NCI-H2227 treated with DMSO at 0.1 percent for 48 hours (cell line): ENCODE measurements at regions not wholly inside any gene's neighbourhood (a gene's known extent, or its start where the extent isn't known, plus 50 kb on each side); places are given as distances from the start of the nearest gene placed in this dataset.
"Not testable (repeated sequence)": the region's sequence is repeated elsewhere in the genome, so short reads cannot be mapped to it uniquely, and the experiment has no call there.

Experiments used
- DNase-seq: peaks from one replicate; lab custom pipeline; 2025; lab: John Stamatoyannopoulos, UW

- DNase-seq: not testable (repeated sequence)
These were observed 119.1 kb downstream of the MACIR start for GRCh38 chr5:103377638-103378037.

DNA sequence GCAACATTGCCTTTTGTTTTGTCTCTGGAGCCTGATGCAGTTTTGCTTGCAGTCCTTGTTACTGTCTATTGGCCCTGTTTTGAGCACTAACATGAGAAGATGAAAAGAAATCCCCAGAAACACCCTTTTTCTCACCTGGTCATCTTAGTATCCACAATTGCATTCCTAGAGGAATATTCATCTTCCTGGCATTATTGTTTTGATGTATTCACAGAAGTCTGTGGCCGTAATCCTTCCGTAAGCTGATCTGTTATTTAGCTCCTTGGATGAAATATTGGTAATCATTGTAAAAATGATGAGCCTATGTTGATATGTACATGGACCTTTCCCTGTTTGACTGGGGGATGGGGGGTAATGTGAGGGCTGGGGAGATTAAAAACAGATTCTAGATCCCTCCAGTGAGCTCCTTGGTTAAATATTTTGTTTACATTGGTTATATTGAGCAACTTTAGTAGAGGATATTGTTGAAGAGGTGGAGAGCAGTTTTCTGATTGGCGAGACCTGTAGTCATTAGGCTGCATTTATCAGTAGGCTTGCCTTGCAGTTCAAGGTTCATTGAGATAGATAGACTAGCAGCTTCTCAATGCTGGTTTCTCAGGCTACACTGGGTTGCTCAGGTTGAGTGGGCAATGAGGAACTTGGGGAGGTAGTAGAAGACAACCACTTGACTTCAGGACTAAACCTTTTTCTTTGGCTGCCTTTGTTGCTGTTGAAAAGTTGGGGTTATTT, 117.5 kb downstream of the MACIR start:
- no peak for DNase-seq

- DNase-seq: no peak
These were observed 116.8 kb downstream of the MACIR start for GRCh38 chr5:103375350-103375749.

DNA sequence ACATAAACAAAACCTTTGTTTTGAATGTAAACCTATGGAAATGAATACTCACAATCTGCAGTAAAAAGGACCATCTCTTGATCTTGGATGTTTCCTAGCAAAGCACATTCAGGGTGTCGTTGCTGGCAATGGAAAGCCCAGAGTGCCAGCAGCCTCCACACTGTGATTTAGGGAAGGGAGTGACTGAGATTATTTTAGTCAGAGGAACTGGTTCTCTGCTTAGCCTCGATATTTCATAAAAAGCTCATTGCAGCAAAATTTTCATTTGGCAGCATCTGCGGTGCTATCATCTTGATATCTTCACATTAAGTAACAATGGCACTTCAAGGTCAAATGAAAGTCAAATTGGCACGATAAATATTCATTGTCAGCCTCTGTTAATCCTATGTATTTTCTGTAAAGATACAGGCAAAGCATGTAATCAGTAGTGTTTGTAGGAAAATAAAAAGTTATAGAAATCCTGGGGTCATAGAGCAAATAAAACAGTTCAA, 116.0 kb downstream of the MACIR start:
- no peak for DNase-seq

GRCh38 chr5:103373597-103374472, 115.3 kb downstream of the MACIR start:
- no peak for DNase-seq

DNA sequence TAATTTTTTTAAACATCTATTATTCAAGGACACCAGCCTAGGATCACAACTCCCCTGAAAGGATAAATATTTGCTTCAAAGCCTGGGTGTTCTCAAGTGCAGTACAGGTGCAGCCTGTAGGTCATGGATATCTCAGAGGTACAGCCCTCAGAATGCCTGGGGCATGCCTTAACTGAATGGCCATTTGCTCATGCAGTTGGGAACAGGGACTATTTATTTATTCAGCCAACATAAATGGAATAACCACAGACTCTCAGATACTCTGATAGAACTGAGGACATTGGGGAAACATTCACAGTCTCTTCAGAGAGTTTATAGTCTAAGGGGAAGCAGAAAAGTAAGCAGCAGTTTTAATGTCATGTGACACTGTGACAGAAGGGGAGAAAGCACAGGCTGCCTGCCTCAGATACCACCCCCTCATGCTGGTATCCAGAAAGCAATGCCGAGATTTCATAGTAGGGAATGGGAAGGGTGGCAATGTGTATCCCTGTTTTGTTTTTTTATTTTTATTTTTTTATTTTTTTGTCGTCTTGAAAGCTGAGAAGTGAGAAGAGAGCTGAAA, 112.6 kb downstream of the MACIR start:
- no peak for DNase-seq

DNA sequence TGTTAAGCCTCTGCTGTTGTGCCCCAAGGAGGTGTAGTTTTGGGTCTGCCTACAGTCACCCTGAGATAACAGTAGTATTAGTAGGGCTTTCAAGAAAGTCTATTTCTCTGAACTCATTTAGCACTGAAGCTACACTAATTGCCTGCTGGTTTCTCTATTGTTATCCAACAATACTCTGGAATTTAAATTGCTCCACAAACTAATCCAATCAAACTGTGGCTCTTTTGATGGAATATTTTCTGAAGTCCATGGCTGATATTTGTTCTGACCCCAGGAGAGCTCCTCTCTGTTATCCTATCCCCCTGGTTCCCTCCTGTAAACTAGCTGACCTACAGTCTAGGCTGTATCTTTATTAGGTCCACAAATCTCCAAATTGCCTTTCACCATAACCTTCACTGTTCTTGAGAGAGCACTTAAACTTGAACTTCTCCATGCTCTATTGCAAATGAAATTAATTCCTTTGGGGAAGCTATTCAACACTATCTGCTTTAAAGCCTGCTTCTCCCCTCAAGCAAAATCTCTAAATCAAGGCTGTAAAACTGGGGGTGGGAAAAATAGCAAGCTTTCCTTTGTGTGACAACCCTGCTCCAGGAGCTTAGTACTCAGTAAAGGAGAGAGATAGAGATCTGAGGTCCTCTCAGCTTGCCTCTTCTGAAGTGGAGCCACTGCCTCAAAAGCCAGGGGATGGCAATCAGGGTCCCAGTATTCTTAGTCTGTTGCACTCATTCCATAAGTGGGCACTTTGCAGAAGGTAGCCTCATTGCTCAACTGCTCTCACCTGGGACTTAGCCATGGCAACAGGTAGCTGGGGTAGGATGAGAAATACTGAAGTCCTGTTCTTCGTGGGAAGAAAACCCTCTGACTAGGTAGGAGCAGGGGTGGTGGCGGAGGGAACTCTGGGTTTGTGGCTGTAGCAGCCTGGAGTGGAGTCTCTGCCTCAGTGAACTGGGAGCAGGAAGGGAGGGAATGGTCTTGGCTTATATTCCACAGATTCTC, 110.9 kb downstream of the MACIR start:
- DNase-seq: no peak

DNA sequence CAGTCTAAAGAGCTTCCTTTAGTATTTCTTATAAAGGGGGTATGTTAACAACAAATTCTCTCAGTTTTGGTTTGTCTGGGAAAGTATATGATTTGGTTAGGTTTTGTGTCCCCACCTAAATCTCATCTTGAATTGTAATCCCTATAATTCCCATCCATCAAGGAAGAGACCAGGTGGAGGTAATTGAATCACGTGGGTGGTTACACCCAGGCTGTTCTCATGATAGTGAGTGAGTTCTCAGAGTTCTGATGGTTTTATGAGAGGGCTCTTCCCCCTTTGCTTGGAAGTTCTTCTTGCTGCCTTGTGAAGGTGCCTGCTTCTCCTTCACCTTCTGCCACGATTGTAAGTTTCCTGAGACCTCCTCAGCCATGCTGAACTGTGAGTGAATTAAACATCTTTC, 109.1 kb downstream of the MACIR start:
- DNase-seq: no peak

DNA sequence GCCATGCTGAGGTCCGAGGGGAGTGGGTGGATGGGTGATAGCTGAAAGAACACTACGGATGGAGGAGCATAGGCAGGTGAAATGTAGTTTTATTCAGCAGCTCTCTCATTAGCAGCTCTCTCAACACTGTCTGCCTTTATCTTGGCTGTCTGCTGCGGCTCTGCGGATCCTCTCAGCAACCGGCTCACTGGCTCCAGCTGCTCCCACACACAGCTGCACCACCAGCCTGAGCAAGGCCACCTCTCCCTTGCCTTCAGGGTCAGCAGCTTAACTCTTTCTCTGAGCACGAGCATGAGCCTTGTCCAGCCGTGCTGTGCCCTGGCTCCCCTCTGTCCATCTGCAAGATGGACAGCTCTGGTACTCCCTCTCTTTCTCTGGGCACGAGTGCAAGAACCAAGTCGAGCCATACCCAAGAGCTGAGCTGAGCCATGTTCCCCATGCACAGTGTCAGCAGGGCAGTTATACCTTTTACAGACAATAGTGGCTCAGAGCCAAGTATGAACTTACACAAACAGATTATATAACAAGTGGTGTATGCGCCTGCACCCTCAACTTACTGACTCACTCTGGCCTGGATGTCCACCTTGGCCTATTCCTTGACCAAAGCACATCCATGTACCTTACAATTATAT, 108.5 kb downstream of the MACIR start:
- no peak for DNase-seq

DNA sequence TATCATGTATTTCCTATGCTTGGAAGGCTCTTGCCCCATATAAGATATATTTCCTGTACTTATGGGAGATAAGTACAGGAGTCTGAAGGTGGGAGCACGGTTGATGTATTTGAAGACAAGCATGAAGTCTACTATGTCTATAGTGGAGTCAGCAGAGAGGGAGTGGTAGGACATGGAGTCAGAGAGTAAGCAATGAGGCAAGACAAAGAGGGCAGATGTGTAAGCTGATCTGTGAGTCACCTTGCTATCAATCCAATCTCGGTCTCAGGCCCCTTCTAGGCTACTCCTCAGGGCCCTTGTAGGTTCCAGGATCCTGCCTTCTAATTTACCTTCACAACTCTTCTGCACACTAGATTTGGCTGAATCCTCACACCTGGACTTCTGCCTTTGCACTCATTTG, 105.5 kb downstream of the MACIR start:
- DNase-seq: no peak

- no peak for DNase-seq
These were observed 103.6 kb downstream of the MACIR start for GRCh38 chr5:103362211-103362610.

- DNase-seq: no peak
These were observed 101.9 kb downstream of the MACIR start for GRCh38 chr5:103360475-103360874.

GRCh38 chr5:103358305-103358995, 99.9 kb downstream of the MACIR start:
- DNase-seq: no peak

DNA sequence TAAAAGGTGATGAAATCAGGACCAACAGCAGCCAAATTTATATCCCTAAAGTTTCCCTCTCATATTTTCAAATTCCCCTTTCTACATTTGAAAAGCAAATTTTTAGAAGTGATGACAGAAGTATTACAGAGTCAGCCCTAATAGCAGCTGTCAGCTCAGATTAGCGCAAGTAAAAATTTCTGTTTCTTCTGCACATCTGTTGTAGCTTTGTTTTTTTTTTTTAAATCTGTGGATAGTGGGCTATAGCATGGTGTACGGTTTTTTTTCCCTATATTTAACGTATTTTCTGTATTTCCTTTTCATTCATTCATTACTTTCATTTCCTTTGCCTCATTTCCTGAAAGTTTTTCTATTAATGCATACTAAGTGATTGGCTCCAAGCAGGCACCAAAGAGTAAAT, 99.1 kb downstream of the MACIR start:
- DNase-seq: no peak

DNA sequence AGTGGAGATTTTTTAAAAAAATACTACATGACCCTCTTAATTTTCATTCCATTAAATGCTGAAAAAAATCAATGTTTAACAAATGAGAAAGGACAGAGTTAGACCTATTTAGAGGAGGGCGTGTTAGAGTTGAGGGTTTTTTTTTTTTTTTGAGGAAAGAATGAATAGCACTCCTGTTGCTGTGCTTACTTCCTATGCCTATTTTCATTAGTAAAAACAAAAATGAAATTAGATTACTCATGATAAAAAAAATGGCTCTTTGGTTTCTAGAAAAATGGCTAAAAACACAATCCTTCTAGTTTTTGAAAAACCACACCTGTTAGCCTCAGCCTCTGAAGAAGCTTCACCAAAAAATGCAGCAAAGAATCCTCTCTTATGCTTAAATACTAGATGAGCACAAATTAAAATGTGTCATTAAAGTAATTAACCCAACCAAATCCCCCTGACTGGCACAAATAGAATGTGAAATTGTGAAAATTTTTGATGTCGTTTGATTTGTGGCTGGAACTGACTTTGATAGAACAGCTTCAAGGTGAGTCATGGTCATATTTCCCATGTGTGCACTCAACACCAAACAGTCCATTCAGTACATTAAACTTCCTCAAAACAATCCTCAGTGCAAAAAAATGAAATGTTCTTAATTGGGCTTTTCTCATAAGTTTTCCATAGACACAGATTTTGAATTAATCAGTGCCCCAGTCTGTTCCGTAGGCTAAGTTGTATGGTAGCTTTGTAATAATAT, 98.0 kb downstream of the MACIR start:
- DNase-seq: no peak

- no peak for DNase-seq
These were observed 97.0 kb downstream of the MACIR start for GRCh38 chr5:103355579-103355978.

GRCh38 chr5:103354446-103354845, 95.9 kb downstream of the MACIR start:
- no peak for DNase-seq

- no peak for DNase-seq
These were observed 95.0 kb downstream of the MACIR start for GRCh38 chr5:103353581-103353980.

DNA sequence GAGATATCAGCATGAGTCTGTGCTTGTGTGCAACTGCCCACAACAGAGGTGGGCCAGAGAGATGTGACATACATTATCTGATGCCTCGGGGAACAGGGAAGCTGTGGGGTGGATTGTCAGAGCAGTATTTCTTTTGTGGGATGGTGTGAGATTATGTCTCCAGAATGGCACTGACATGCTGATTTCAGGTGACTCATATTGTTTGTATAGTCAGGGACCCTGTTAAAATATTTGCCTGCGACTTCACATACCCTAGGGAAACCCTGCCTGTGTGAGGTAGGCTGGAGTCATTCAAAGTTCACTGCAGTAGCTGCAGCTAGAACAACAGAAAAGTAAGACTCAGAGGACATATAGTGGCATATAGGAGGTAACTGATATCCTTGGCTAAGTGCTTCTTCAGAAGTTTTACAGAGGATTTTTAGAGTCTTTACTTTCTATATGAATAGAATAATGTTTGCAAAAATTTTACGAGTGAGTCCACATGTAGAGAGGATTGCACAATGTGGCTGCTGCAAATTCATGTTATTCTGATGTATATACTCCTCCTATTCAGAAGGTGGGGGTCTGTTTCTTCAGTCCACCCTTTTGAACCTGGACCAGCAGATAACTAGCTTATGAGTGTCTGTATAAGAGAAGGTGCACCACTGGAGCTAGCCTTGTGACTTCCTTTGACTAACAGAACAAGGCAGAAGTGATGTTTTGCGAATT, 89.3 kb downstream of the MACIR start:
- DNase-seq: no peak
